ENCODE measurements at regions not wholly inside any gene's neighbourhood (a gene's known extent, or its start where the extent isn't known, plus 50 kb on each side); places are given as distances from the start of the nearest gene placed in this dataset.
A peak's percentile ranks its signal among the peaks of the same experiment; 100 is the strongest.

DNA sequence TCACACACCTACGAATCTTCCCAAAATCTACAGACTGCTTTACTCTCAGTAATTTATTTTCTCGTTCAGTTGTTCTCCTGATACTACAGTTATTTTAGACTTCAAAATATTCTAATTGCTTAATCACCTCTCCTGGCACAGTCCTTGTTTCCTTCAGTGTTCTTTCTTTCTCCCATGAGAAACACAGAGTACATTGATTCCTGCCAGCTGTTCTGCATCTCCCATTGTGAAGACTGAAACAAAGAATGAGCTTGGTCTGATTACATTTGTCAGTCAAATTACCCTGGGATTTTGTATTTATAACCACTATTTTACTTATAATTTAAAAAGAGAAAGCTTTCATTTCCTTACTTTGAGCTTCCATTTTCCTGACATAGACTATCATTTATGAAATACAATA, 63.9 kb upstream of the TANK start:
- Histone ChIP-seq H3K4me1 (ENCODE audit: control insufficient read depth in 5 of 5, insufficient read depth in 5 of 5, low read length in 5 of 5) (peaks cover 0 to 14% (median 1%) of the 10 kb centered on the region in 5 donors), H3K9ac (ENCODE audit: insufficient read depth in 1 of 2, low read length in 2 of 2) (no peak overlapping the region), H3K36me3 (ENCODE audit: control insufficient read depth in 4 of 4, insufficient read depth in 4 of 4, low read length in 4 of 4) (no peaks in the 10 kb centered on the region), H3K27me3 (ENCODE audit: control insufficient read depth in 3 of 3, insufficient read depth in 3 of 3, low read length in 2 of 3) (no peaks in the 10 kb centered on the region), H3K27ac (ENCODE audit: low read depth in 1 of 2, low read length in 1 of 2) (no peak overlapping the region), H3K9me3 (ENCODE audit: control insufficient read depth in 4 of 4, insufficient read depth in 3 of 4, low read length in 3 of 4) (no peaks in the 10 kb centered on the region), H3K4me3 (no peak overlapping the region)
- 62 to 63% methylated on average over 2 of the region's 2 CpGs for WGBS, 2 donors
- no peak for DNase-seq
- no peak for ATAC-seq (ENCODE audit: insufficient read depth, low FRiP score)
- no peak for TF ChIP-seq CTCF (IDR thresholded peaks at IDR 0.05; ENCODE audit: control extremely low read depth, extremely low read depth)

DNA sequence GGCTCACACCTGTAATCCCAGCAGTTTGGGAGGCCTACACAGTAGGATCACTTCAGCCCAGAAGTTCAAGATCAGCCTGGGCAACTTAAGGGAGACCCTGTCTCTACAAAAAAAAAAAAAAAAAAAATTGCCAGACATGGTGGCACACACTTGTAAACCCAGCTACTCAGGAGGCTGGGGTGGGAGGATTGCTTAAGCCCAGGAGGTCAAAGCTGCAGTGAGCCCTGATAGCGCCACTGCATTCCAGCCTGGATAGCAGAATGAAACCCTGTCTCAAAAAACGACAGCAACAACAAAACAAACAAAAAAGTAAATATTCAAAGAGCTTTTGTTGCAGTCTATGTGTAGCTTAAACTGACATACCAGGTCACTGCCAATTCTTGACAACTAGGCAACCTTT, 63.1 kb upstream of the TANK start:
- no peak for DNase-seq
- no peak for TF ChIP-seq CTCF (IDR thresholded peaks at IDR 0.05; ENCODE audit: control extremely low read depth, extremely low read depth)
- 86 to 87% methylated on average over 2 of the region's 2 CpGs for WGBS, 2 donors
- no peaks in the 10 kb centered on the region for H3K36me3 ChIP-seq (ENCODE audit: control insufficient read depth in 4 of 4, insufficient read depth in 4 of 4, low read length in 4 of 4)
- no peak overlapping the region for H3K4me3 ChIP-seq
- H3K9me3 ChIP-seq (ENCODE audit: control insufficient read depth in 4 of 4, insufficient read depth in 3 of 4, low read length in 3 of 4): no peaks in the 10 kb centered on the region
- peaks cover 0 to 15% (median 1%) of the 10 kb centered on the region in 5 donors for H3K4me1 ChIP-seq (ENCODE audit: control insufficient read depth in 5 of 5, insufficient read depth in 5 of 5, low read length in 5 of 5)
- no peak for ATAC-seq (ENCODE audit: insufficient read depth, low FRiP score)
- H3K27me3 ChIP-seq (ENCODE audit: control insufficient read depth in 3 of 3, insufficient read depth in 3 of 3, low read length in 2 of 3): no peaks in the 10 kb centered on the region
- H3K9ac ChIP-seq (ENCODE audit: insufficient read depth in 1 of 2, low read length in 2 of 2): no peak overlapping the region
- H3K27ac ChIP-seq (ENCODE audit: low read depth in 1 of 2, low read length in 1 of 2): no peak overlapping the region

DNA sequence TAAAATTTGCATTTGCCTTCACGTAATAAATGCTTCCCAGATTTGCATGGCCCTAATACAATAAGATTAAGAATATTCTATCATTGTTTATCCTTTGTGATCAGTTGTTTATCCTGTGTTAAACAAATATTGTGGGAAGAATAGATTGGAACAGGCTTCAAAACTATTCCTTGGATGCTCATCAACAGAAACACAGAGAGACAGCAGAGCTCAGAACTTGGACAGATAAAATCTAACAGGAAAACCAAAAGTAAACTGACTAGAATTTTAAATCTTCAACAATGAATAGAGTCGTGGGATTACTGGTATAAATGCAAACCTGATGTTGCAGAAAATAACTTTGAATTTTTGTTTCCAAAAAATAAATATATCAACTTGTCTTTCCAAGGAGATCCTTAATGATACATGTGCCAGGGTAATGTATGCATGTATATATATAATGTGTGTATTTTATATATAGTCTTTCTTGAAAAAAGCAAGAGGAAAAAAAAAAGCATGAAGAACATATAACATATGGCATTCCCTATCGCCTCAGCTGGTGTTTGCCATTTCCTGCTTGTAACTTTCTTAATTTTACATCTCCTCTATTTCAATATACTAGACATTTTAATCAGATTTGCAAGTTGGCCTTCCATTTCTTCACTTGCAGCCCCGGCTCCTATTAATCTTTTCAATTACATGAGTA, 59.9 kb upstream of the TANK start:
- H3K36me3 ChIP-seq (ENCODE audit: control insufficient read depth in 4 of 4, insufficient read depth in 4 of 4, low read length in 4 of 4): no peaks in the 10 kb centered on the region
- ATAC-seq (ENCODE audit: insufficient read depth, low FRiP score) (no peak), DNase-seq (peak in 2 of 3 donors; percentile 53 to 60)
- H3K4me1 ChIP-seq (ENCODE audit: control insufficient read depth in 5 of 5, insufficient read depth in 5 of 5, low read length in 5 of 5): peaks cover 0 to 15% (median 0%) of the 10 kb centered on the region in 5 donors
- H3K27ac ChIP-seq (ENCODE audit: low read depth in 1 of 2, low read length in 1 of 2): no peak overlapping the region
- H3K27me3 ChIP-seq (ENCODE audit: control insufficient read depth in 3 of 3, insufficient read depth in 3 of 3, low read length in 2 of 3): no peaks in the 10 kb centered on the region
- 55 to 58% methylated on average over 4 of the region's 4 CpGs for WGBS, 2 donors
- TF ChIP-seq CTCF (IDR thresholded peaks at IDR 0.05; ENCODE audit: control extremely low read depth, extremely low read depth): no peak
- no peaks in the 10 kb centered on the region for H3K9me3 ChIP-seq (ENCODE audit: control insufficient read depth in 4 of 4, insufficient read depth in 3 of 4, low read length in 3 of 4)
- H3K4me3 ChIP-seq: no peak overlapping the region
- no peak overlapping the region for H3K9ac ChIP-seq (ENCODE audit: insufficient read depth in 1 of 2, low read length in 2 of 2)

GRCh38 chr2:161101406-161101805, 58.8 kb upstream of the TANK start:
- no peak overlapping the region for H3K27ac ChIP-seq (ENCODE audit: low read depth in 1 of 2, low read length in 1 of 2)
- 90 to 91% methylated on average over 2 of the region's 2 CpGs for WGBS, 2 donors
- ATAC-seq (ENCODE audit: insufficient read depth, low FRiP score): no peak

More at GRCh38 chr2:161101406-161101805, 58.8 kb upstream of the TANK start:
- peaks cover 0 to 15% (median 0%) of the 10 kb centered on the region in 5 donors for H3K4me1 ChIP-seq (ENCODE audit: control insufficient read depth in 5 of 5, insufficient read depth in 5 of 5, low read length in 5 of 5)
- no peak overlapping the region for H3K9ac ChIP-seq (ENCODE audit: insufficient read depth in 1 of 2, low read length in 2 of 2)
- no peak for DNase-seq
- no peak overlapping the region for H3K4me3 ChIP-seq
- no peaks in the 10 kb centered on the region for H3K9me3 ChIP-seq (ENCODE audit: control insufficient read depth in 4 of 4, insufficient read depth in 3 of 4, low read length in 3 of 4)
- no peaks in the 10 kb centered on the region for H3K36me3 ChIP-seq (ENCODE audit: control insufficient read depth in 4 of 4, insufficient read depth in 4 of 4, low read length in 4 of 4)
- H3K27me3 ChIP-seq (ENCODE audit: control insufficient read depth in 3 of 3, insufficient read depth in 3 of 3, low read length in 2 of 3): no peaks in the 10 kb centered on the region
- TF ChIP-seq CTCF (IDR thresholded peaks at IDR 0.05; ENCODE audit: control extremely low read depth, extremely low read depth): no peak
